Left colon (tissue), 2 donors: ENCODE measurements at regions not wholly inside any gene's neighbourhood (a gene's known extent, or its start where the extent isn't known, plus 50 kb on each side); places are given as distances from the start of the nearest gene placed in this dataset.

ENCODE experiments used
- ATAC-seq: fragments of 200-7000 bp; cut with Tn5 transposase; one replicate; pipeline ENCODE4 v1.9.1; 2020; ENCODE audit warnings: mild to moderate bottlenecking, moderate library complexity
- DNase-seq, 2 donors: peaks; one replicate each; pipeline ENCODE4 v3.0.0-alpha.2; 2020
- intact Hi-C, 2 donors: fragments of 100-400 bp; cut with DNase I in 1 of 2; cut with micrococcal nuclease in 1 of 2; formaldehyde crosslinking; loops; one replicate each; pipeline versions ENCODE4 v1.11.2 to v1.14.0; 2022; cut with DNase I, micrococcal nuclease
- donor health status: DM: no; HTN: no; CAD: no.
- donor health status: DM: yes; HTN: yes; CAD: no.

- no peak for ATAC-seq
- intact Hi-C loops = no loop called here
- DNase-seq = no peak
These were observed 52.1 kb downstream of the GSC start for GRCh38 chr14:94717808-94718207.

- intact Hi-C loops = no loop called here
- ATAC-seq (no peak), DNase-seq (no peak)
These were observed 52.9 kb downstream of the GSC start for GRCh38 chr14:94716976-94717375.

- intact Hi-C loops = no loop called here
- ATAC-seq (no peak), DNase-seq (no peak)
These were observed 56.8 kb downstream of the GSC start for GRCh38 chr14:94713115-94713514.

- intact Hi-C loops = no loop called here
- ATAC-seq = no peak
- DNase-seq = no peak
These were observed 59.2 kb downstream of the GSC start for GRCh38 chr14:94710731-94711130.

- ATAC-seq = no peak
These were observed 62.4 kb downstream of the GSC start for GRCh38 chr14:94707494-94707893.

GRCh38 chr14:94706133-94706532 lies 63.8 kb downstream of the GSC start:
- intact Hi-C loops = no loop called here
- ATAC-seq = no peak
- DNase-seq = no peak

More at GRCh38 chr14:94707494-94707893, 62.4 kb downstream of the GSC start:
- DNase-seq = no peak
- intact Hi-C loops = no loop called here

- intact Hi-C loops = no loop called here
- no peak for ATAC-seq
- DNase-seq = no peak
These were observed 67.3 kb downstream of the GSC start for GRCh38 chr14:94702629-94703028.

GRCh38 chr14:94701861-94702370 lies 68.0 kb downstream of the GSC start:
- intact Hi-C loops = no loop called here
- ATAC-seq (no peak), DNase-seq (no peak)

- no peak for DNase-seq
- intact Hi-C loops = no loop called here
- no peak for ATAC-seq
These were observed 69.6 kb downstream of the GSC start for GRCh38 chr14:94700336-94700735.

GRCh38 chr14:94699831-94700230 lies 70.1 kb downstream of the GSC start:
- ATAC-seq (no peak), DNase-seq (no peak)
- intact Hi-C loops = no loop called here

GRCh38 chr14:94697773-94698556 lies 71.9 kb downstream of the GSC start:
- intact Hi-C loops = no loop called here
- no peak for ATAC-seq
- DNase-seq = no peak

- intact Hi-C loops = no loop called here
- ATAC-seq (no peak), DNase-seq (no peak)
These were observed 73.4 kb downstream of the GSC start for GRCh38 chr14:94696518-94696917.

GRCh38 chr14:94695231-94695630 lies 74.7 kb downstream of the GSC start:
- ATAC-seq = no peak
- DNase-seq = no peak
- intact Hi-C loops = no loop called here

- no peak for ATAC-seq
- intact Hi-C loops = loop anchor here in 1 of 2 donors (5.0 kb wide), 1 partner anchor 406 kb away; no protein-coding TSS in a partner anchor
These were observed 78.3 kb downstream of the GSC start for GRCh38 chr14:94691660-94692034.

GRCh38 chr14:94690896-94691659 lies 78.8 kb downstream of the GSC start:
- ATAC-seq (no peak), DNase-seq (no peak)
- intact Hi-C loops = loop anchor here in 1 of 2 donors (5.0 kb wide), 1 partner anchor 406 kb away; no protein-coding TSS in a partner anchor

More at GRCh38 chr14:94691660-94692034, 78.3 kb downstream of the GSC start:
- no peak for DNase-seq

GRCh38 chr14:94690486-94690885 lies 78.3 kb downstream of the SERPINA3 start:
- intact Hi-C loops = loop anchor here in 1 of 2 donors (5.0 kb wide), 1 partner anchor 407 kb away; no protein-coding TSS in a partner anchor
- ATAC-seq (no peak), DNase-seq (no peak)

GRCh38 chr14:94689985-94690400 lies 77.8 kb downstream of the SERPINA3 start:
- intact Hi-C loops = loop anchor here in 1 of 2 donors (5.0 kb wide), 1 partner anchor 407 kb away; no protein-coding TSS in a partner anchor
- DNase-seq (no peak), ATAC-seq (no peak)

- intact Hi-C loops = no loop called here
These were observed 77.2 kb downstream of the SERPINA3 start for GRCh38 chr14:94689218-94689984.

GRCh38 chr14:94686511-94687160 lies 74.4 kb downstream of the SERPINA3 start:
- DNase-seq = no peak
- no peak for ATAC-seq
- intact Hi-C loops = no loop called here

More at GRCh38 chr14:94689218-94689984, 77.2 kb downstream of the SERPINA3 start:
- ATAC-seq (peak; percentile 95), DNase-seq (peak in 1 of 2 donors; percentile 66)
